CD14-positive monocyte (primary cell): ENCODE measurements at regions not wholly inside any gene's neighbourhood (a gene's known extent, or its start where the extent isn't known, plus 50 kb on each side); places are given as distances from the start of the nearest gene placed in this dataset.

ENCODE experiments used
- DNase-seq, 3 donors: peaks; one replicate each; pipeline ENCODE4 v3.0.0-alpha.2; 2011 to 2022
- H2AFZ ChIP-seq: 2 replicates; pipeline ENCODE4 v1.6.0; 2012; ENCODE audit warnings: mild to moderate bottlenecking, low read depth, low read length, inconsistent platforms; ENCODE audit not compliant: insufficient read depth, poor library complexity, severe bottlenecking
- H3K27ac ChIP-seq, 2 donors: 1 replicate in 1 of 2; 2 replicates in 1 of 2; pipeline ENCODE4 v1.5.1; 2012 to 2013; ENCODE audit warnings: low read length in 2 of 2, control low read depth in 1 of 2, inconsistent platforms in 1 of 2, low read depth in 1 of 2, mild to moderate bottlenecking in 1 of 2
- H3K27me3 ChIP-seq, 2 donors: one replicate each; pipeline versions ENCODE4 v1.6.0 to v1.6.1; 2011 to 2013; ENCODE audit warnings: low read length in 2 of 2; ENCODE audit not compliant: control insufficient read depth in 2 of 2, insufficient read depth in 2 of 2
- H3K36me3 ChIP-seq, 2 donors: replicated peaks in 1 of 2; 1 replicate in 1 of 2; 2 replicates in 1 of 2; pipeline versions ENCODE4 v1.5.1 to v1.6.1; 2012 to 2013; ENCODE audit warnings: low read length in 2 of 2, control low read depth in 1 of 2, inconsistent platforms in 1 of 2, mild to moderate bottlenecking in 1 of 2; ENCODE audit not compliant: insufficient read depth in 2 of 2, control insufficient read depth in 1 of 2
- H3K4me1 ChIP-seq, 2 donors: 1 replicate in 1 of 2; 2 replicates in 1 of 2; pipeline versions ENCODE4 v1.5.1 to v1.6.1; 2012 to 2013; ENCODE audit warnings: low read length in 2 of 2, control low read depth in 1 of 2, inconsistent platforms in 1 of 2, mild to moderate bottlenecking in 1 of 2, moderate library complexity in 1 of 2; ENCODE audit not compliant: insufficient read depth in 2 of 2, control insufficient read depth in 1 of 2
- H3K4me2 ChIP-seq: replicated peaks from 2 replicates; pipeline ENCODE3; 2012; ENCODE audit warnings: low read length, moderate library complexity, mild to moderate bottlenecking; ENCODE audit not compliant: poor library complexity, severe bottlenecking; ENCODE audit errors: extremely low read depth
- H3K4me3 ChIP-seq, 3 experiments: fragments of 200-600 bp in 1 of 3; sonication (generic) in 1 of 3; replicated peaks in 1 of 3; 1 replicate in 2 of 3; 2 replicates in 1 of 3; pipeline ENCODE4 v1.5.1; 2011 to 2013; ENCODE audit warnings: low read length in 3 of 3, mild to moderate bottlenecking in 3 of 3, control low read depth in 2 of 3, low read depth in 2 of 3, inconsistent platforms in 1 of 3, moderate library complexity in 1 of 3
- H3K79me2 ChIP-seq: 2 replicates; pipeline ENCODE4 v1.6.0; 2012; ENCODE audit warnings: mild to moderate bottlenecking, control low read depth, inconsistent platforms, low read length, moderate library complexity; ENCODE audit not compliant: insufficient read depth
- H3K9ac ChIP-seq: 2 replicates; pipeline ENCODE4 v1.6.0; 2017; ENCODE audit warnings: low read length, mild to moderate bottlenecking; ENCODE audit not compliant: insufficient read depth, poor library complexity, severe bottlenecking
- H3K9me3 ChIP-seq, 2 donors: replicated peaks in 1 of 2; 1 replicate in 1 of 2; 2 replicates in 1 of 2; pipeline versions ENCODE4 v1.5.1 to v1.6.1; 2012 to 2013; ENCODE audit warnings: low read length in 2 of 2, control low read depth in 1 of 2; ENCODE audit not compliant: control insufficient read depth in 1 of 2, insufficient read depth in 1 of 2
- H4K20me1 ChIP-seq: 2 replicates; pipeline ENCODE4 v1.6.0; 2012; ENCODE audit warnings: mild to moderate bottlenecking, low read length, control low read depth, moderate library complexity; ENCODE audit not compliant: insufficient read depth
- H3K27ac Mint-ChIP-seq, 7 donors: one replicate each; pipeline ENCODE4 v1.8.0; 2020; ENCODE audit warnings: mild to moderate bottlenecking in 7 of 7, mixed read lengths in 7 of 7, moderate library complexity in 6 of 7, inconsistent platforms in 2 of 7
- H3K27me3 Mint-ChIP-seq, 3 donors: one replicate each; pipeline ENCODE4 v1.8.0; 2021 to 2022; ENCODE audit warnings: low read depth in 3 of 3, mild to moderate bottlenecking in 3 of 3, mixed read lengths in 3 of 3, moderate library complexity in 3 of 3, inconsistent platforms in 1 of 3
- H3K36me3 Mint-ChIP-seq, 2 donors: one replicate each; pipeline ENCODE4 v1.8.0; 2020; ENCODE audit warnings: mixed read lengths in 2 of 2, inconsistent platforms in 1 of 2, mild to moderate bottlenecking in 1 of 2
- H3K4me1 Mint-ChIP-seq: one replicate; pipeline ENCODE4 v1.8.0; 2020; ENCODE audit warnings: mild to moderate bottlenecking, mixed read lengths
- H3K4me3 Mint-ChIP-seq, 2 donors: one replicate each; pipeline ENCODE4 v1.8.0; 2020; ENCODE audit warnings: mild to moderate bottlenecking in 2 of 2, mixed read lengths in 2 of 2, moderate library complexity in 1 of 2
- H3K9me3 Mint-ChIP-seq, 7 donors: one replicate each; pipeline ENCODE4 v1.8.0; 2020 to 2022; ENCODE audit warnings: mixed read lengths in 7 of 7, mild to moderate bottlenecking in 6 of 7, moderate library complexity in 6 of 7, inconsistent platforms in 2 of 7
- WGBS: methylation state at CpG from one replicate; pipeline ENCODE4 v1.1.5; 2013; ENCODE audit warnings: missing lambda C conversion rate; ENCODE audit not compliant: insufficient coverage; 5-methylcytosine and 5-hydroxymethylcytosine counted together
- intact Hi-C, 2 donors: fragments of 100-400 bp; cut with micrococcal nuclease; formaldehyde crosslinking; loops; one replicate each; pipeline versions ENCODE4 v1.15.0 to v1.15.1; 2023
- TF ChIP-seq, protein P1 (sequence below): fragments of 200-600 bp; IDR thresholded peaks from one replicate; pipeline ENCODE4 v1.8.0; 2022; ENCODE audit warnings: antibody characterized with exemption, mild to moderate bottlenecking

DNA sequence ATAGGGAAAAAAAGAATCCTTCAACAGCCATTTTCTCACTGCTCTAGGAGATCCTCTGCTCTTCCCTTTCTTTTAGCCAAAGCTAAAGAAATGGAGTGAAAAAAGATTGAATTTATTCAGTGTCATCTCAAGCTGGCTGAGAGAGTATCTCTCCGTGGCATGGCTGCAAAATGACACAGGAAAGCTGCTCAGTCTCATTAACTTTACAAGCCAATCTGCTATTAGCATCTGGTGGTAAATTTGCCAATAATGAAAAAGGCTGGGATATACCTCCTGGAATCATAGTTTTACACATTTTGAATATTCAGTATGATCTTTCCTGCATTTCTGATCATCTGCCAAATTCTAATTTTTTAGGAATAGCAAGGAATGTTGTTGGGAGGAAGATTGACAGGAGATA lies 176.8 kb upstream of the CHRM3 start:
- no peak overlapping the region for H3K4me3 ChIP-seq
- H2AFZ ChIP-seq = no peak overlapping the region
- peaks cover 0 to 9% (median 6%) of the 10 kb centered on the region in 7 donors for H3K9me3 Mint-ChIP-seq
- H3K4me2 ChIP-seq = no peak overlapping the region
- no peaks in the 10 kb centered on the region for H4K20me1 ChIP-seq
- TF ChIP-seq, protein P1, sequence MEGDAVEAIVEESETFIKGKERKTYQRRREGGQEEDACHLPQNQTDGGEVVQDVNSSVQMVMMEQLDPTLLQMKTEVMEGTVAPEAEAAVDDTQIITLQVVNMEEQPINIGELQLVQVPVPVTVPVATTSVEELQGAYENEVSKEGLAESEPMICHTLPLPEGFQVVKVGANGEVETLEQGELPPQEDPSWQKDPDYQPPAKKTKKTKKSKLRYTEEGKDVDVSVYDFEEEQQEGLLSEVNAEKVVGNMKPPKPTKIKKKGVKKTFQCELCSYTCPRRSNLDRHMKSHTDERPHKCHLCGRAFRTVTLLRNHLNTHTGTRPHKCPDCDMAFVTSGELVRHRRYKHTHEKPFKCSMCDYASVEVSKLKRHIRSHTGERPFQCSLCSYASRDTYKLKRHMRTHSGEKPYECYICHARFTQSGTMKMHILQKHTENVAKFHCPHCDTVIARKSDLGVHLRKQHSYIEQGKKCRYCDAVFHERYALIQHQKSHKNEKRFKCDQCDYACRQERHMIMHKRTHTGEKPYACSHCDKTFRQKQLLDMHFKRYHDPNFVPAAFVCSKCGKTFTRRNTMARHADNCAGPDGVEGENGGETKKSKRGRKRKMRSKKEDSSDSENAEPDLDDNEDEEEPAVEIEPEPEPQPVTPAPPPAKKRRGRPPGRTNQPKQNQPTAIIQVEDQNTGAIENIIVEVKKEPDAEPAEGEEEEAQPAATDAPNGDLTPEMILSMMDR = no peak
- no CpG with 5 or more reads among the region's 1 CpG for WGBS
- no peaks in the 10 kb centered on the region for H3K4me1 ChIP-seq
- no peaks in the 10 kb centered on the region for H3K27me3 Mint-ChIP-seq
- H3K27me3 ChIP-seq = no peaks in the 10 kb centered on the region
- H3K36me3 Mint-ChIP-seq = no peaks in the 10 kb centered on the region
- H3K27ac Mint-ChIP-seq = no peak overlapping the region
- DNase-seq = no peak
- H3K4me3 Mint-ChIP-seq = no peak overlapping the region
- no peaks in the 10 kb centered on the region for H3K4me1 Mint-ChIP-seq
- H3K9ac ChIP-seq = no peak overlapping the region
- no peak overlapping the region for H3K27ac ChIP-seq
- intact Hi-C loops = no loop called here
- peaks cover 0 to 6% of the 10 kb centered on the region in 2 donors for H3K9me3 ChIP-seq
- H3K36me3 ChIP-seq = no peaks in the 10 kb centered on the region
- no peaks in the 10 kb centered on the region for H3K79me2 ChIP-seq

DNA sequence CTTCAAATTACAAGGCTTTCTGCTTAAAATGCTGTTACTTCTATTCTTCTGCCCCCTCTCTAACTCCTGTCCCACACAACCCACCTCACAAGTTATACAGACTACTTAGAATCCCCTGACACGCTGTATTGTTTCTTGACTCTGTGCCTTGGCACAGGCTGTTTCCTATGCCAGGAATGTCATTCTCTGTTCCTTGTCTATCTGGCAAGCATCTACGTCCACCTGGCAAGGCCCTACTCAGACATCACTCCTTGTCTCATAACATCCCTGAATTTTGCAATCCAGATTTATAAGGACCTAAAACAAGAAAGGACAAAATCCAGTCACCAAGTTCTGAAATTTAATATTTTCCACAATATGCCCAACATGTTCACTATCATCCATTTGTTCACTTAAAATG lies 182.0 kb upstream of the CHRM3 start:
- Mint-ChIP-seq H3K27ac (no peak overlapping the region), H3K36me3 (no peaks in the 10 kb centered on the region), H3K27me3 (no peaks in the 10 kb centered on the region), H3K4me1 (no peaks in the 10 kb centered on the region), H3K9me3 (peaks cover 7 to 22% (median 15%) of the 10 kb centered on the region in 7 donors), H3K4me3 (no peak overlapping the region)
- Histone ChIP-seq H4K20me1 (no peaks in the 10 kb centered on the region), H3K79me2 (no peaks in the 10 kb centered on the region), H3K27ac (no peak overlapping the region), H3K9ac (no peak overlapping the region), H3K4me3 (no peak overlapping the region), H3K4me1 (no peaks in the 10 kb centered on the region), H3K4me2 (no peak overlapping the region), H3K9me3 (peaks cover 6% of the 10 kb centered on the region in 2 donors), H3K27me3 (no peaks in the 10 kb centered on the region), H2AFZ (no peak overlapping the region), H3K36me3 (no peaks in the 10 kb centered on the region)
- intact Hi-C loops = no loop called here
- WGBS = 90% methylated on average over 2 of the region's 2 CpGs
- TF ChIP-seq, protein P1 = no peak
- DNase-seq = no peak
